ENCODE measurements at regions not wholly inside any gene's neighbourhood (a gene's known extent, or its start where the extent isn't known, plus 50 kb on each side); places are given as distances from the start of the nearest gene placed in this dataset.

DNA sequence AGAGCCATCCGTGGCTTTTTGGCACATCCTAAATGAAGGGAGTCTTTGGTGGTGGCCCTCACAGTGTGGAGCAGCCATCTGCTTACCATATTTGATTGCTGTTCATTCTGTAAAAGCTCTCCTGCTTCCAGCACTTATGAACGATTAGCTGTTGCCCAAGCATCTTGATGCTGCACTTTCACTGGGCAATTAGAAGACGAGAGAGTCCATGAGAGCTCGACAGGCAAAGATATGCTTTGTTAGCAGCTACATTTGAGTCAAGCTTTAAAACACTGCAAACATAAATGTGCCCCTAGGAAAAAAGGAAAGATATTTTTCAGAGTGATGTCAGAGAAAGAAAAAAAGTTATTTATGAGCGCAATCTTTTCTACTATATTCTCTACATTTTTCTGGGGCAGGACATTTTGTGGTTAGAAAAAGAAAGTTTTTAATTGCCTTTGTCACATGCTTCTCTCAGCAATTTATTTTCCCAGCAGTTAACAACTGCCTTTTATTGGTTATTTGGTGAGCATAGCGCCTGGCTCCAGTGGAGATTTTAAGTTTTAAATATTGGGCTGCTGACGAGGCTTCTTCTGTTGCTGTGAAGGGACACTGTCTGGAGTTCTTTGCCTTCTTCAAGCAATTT, 468.4 kb downstream of the C3orf38 start:
- H3K4me3 ChIP-seq (ENCODE audit: control insufficient read depth, low read depth, low read length), result no peak overlapping the region
- TF ChIP-seq, protein P1, sequence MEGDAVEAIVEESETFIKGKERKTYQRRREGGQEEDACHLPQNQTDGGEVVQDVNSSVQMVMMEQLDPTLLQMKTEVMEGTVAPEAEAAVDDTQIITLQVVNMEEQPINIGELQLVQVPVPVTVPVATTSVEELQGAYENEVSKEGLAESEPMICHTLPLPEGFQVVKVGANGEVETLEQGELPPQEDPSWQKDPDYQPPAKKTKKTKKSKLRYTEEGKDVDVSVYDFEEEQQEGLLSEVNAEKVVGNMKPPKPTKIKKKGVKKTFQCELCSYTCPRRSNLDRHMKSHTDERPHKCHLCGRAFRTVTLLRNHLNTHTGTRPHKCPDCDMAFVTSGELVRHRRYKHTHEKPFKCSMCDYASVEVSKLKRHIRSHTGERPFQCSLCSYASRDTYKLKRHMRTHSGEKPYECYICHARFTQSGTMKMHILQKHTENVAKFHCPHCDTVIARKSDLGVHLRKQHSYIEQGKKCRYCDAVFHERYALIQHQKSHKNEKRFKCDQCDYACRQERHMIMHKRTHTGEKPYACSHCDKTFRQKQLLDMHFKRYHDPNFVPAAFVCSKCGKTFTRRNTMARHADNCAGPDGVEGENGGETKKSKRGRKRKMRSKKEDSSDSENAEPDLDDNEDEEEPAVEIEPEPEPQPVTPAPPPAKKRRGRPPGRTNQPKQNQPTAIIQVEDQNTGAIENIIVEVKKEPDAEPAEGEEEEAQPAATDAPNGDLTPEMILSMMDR (conservative IDR thresholded peaks at IDR 0.05; ENCODE audit: control insufficient read depth, insufficient read depth, low read depth, low read length), result no peak
- DNase-seq (ENCODE audit: low read depth), result no peak

DNA sequence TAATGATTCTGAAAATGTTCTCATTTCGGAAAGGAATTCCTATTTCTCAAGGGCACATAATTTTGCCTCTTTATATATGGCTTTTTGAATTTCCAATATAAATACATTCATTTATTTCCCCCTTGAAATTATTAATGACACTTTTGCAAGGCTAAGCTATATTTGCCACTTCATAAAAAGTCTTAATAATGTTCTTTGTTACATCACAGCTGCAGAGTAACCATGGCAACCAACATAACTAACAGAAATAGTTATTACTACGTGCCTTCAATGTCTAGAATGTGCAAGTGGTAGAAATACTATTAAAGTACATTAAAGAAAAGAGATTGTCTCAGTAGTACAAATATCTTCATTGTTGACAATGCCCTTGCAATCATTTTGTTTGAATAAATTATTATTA, 471.8 kb downstream of the C3orf38 start:
- TF ChIP-seq, protein P1 (conservative IDR thresholded peaks at IDR 0.05; ENCODE audit: control insufficient read depth, insufficient read depth, low read depth, low read length), result no peak
- no peak overlapping the region for H3K4me3 ChIP-seq (ENCODE audit: control insufficient read depth, low read depth, low read length)
- DNase-seq (ENCODE audit: low read depth), result no peak

DNA sequence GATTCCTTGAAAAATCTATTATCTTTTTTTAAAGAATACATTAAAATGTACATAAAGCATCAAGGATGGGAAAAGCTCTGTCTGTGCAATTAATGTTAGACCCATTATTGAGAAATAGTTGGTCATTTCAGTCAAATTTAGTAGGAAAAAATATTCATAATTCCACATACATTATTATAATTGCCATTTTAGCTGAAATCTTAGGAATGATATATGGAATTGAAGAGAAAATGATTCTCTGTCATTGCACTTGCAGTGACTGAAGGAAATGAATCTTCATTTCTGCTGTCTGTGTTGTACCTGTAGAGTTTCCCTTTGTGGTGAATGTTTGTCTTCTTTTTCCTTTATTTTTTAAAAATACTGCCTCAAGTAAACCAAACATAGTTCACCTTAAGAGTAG, 473.9 kb downstream of the C3orf38 start:
- TF ChIP-seq, protein P1 (conservative IDR thresholded peaks at IDR 0.05; ENCODE audit: control insufficient read depth, insufficient read depth, low read depth, low read length), result no peak
- H3K4me3 ChIP-seq (ENCODE audit: control insufficient read depth, low read depth, low read length), result no peak overlapping the region
- DNase-seq (ENCODE audit: low read depth), result no peak

DNA sequence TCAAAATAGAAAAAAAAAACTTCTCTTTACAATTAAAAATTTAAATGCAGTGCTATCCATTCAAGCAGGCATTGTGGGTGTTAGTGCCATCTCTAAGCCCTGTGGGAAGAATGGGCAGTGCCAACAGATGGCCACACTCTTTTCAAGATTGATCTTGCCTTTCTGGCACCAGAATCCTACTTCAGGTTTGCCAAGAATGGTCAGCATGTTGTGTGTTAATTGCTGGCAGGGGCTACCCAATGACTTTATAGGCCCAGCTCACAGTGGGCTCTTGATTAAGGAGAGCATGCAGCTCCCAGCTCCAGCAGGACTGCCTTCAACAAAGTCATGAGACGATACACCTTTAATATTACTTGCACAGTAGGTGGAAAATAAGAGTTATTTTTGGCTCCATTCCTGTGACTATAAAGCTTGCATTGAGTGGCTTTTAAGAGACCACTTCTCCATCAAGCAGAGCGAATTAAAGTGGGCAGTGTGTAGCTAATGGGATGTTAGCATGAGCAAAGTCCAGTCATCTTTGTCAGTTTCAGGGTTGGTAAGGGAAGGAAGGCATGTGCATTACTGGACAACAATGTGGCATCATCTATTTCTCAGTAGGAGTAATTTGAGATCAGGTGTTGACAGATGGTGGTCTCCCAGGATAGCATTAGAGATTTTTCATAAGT, 476.8 kb downstream of the C3orf38 start:
- TF ChIP-seq, protein P1 (conservative IDR thresholded peaks at IDR 0.05; ENCODE audit: control insufficient read depth, insufficient read depth, low read depth, low read length), result no peak
- no peak for DNase-seq (ENCODE audit: low read depth)
- H3K4me3 ChIP-seq (ENCODE audit: control insufficient read depth, low read depth, low read length), result no peak overlapping the region

DNA sequence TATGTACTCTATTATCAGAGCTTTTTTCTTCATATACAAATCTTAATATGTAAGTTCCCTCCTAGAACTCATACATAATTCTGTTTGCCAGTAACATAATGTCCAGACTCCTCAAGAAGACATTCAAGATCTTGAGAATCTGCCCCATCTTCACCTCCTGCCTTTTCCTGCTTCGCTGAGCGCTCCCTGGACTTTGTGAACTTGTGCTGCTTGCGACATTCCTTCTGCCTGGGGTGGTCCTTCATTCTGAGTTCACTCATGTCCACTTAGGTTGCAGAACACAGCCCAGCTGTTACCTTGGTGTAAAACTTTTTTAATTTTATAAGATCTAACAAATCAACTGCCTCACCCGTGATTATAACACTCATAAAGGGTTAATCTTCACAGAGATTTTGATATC, 478.5 kb upstream of the EPHA3 start:
- TF ChIP-seq, protein P1 (conservative IDR thresholded peaks at IDR 0.05; ENCODE audit: control insufficient read depth, insufficient read depth, low read depth, low read length), result no peak
- H3K4me3 ChIP-seq (ENCODE audit: control insufficient read depth, low read depth, low read length), result no peak overlapping the region
- no peak for DNase-seq (ENCODE audit: low read depth)

DNA sequence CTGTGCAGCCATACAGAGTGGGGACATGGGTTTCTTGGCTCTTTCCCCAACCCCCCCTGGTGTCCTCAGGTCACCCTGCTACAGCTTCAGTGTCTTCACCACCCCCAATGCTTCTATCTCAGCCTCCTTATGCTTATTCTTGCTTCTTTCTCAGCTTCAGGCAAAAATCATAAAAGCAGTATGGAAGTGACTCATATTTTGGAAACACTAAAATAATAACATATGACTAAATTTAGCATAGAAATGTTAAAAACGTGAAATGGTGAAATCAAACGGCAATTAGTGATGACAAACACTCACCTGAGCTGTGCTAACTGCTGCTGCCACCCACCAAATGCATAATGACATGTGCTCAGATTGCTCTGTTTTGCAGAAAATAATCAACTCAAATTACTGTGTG, 475.2 kb upstream of the EPHA3 start:
- DNase-seq (ENCODE audit: low read depth), result no peak
- no peak overlapping the region for H3K4me3 ChIP-seq (ENCODE audit: control insufficient read depth, low read depth, low read length)
- TF ChIP-seq, protein P1 (conservative IDR thresholded peaks at IDR 0.05; ENCODE audit: control insufficient read depth, insufficient read depth, low read depth, low read length), result no peak

All from fibroblast of mammary gland (primary cell).